T-cell (primary cell): ENCODE measurements at regions not wholly inside any gene's neighbourhood (a gene's known extent, or its start where the extent isn't known, plus 50 kb on each side); places are given as distances from the start of the nearest gene placed in this dataset.
"Not testable (repeated sequence)": the region's sequence is repeated elsewhere in the genome, so short reads cannot be mapped to it uniquely, and the experiment has no call there.

ENCODE experiments used
- ATAC-seq, 4 experiments: fragments of 200-7000 bp in 3 of 4; fragments of 150-1000 bp in 1 of 4; cut with Tn5 transposase; replicated peaks in 1 of 4; 1 replicate in 3 of 4; 2 replicates in 1 of 4; pipeline ENCODE4 v1.10.0; 2021; ENCODE audit warnings: moderate library complexity in 3 of 4, mild to moderate bottlenecking in 2 of 4, moderate number of reproducible peaks in 1 of 4
- CTCF ChIA-PET, 2 donors: fragments of 300-600 bp; sonication (Branson Sonifier 250); formaldehyde crosslinking; loops; one replicate each; lab custom pipeline; 2022; ENCODE audit warnings: antibody characterized with exemption in 2 of 2; lab: Charles Lee
- POLR2A ChIA-PET, 2 donors: fragments of 300-600 bp; sonication (Branson Sonifier 250); formaldehyde crosslinking; loops; one replicate each; lab custom pipeline; 2022; ENCODE audit warnings: antibody characterized with exemption in 2 of 2; lab: Charles Lee
- DNase-seq, 35 experiments: peaks; one replicate each; pipeline versions ENCODE4 v3.0.0 to v3.0.0-alpha.2; 2013 to 2023
- H3K27ac ChIP-seq: one replicate; pipeline ENCODE4 v1.5.1; 2013; ENCODE audit warnings: low read length
- H3K27me3 ChIP-seq, 2 experiments: replicated peaks in 1 of 2; 1 replicate in 1 of 2; 2 replicates in 1 of 2; pipeline versions ENCODE4 v1.6.1 to v1.7.0; 2013; ENCODE audit warnings: low read length in 1 of 2, mixed read lengths in 1 of 2; ENCODE audit not compliant: control insufficient read depth in 2 of 2, insufficient read depth in 2 of 2; ENCODE audit errors: extremely low read depth in 1 of 2
- H3K36me3 ChIP-seq, 2 donors: 1 replicate in 1 of 2; 2 replicates in 1 of 2; pipeline versions ENCODE4 v1.6.1 to v1.7.0; 2013; ENCODE audit warnings: low read length in 1 of 2; ENCODE audit not compliant: control insufficient read depth in 2 of 2, insufficient read depth in 1 of 2; ENCODE audit errors: extremely low read depth in 1 of 2
- H3K4me1 ChIP-seq, 2 experiments: 1 replicate in 1 of 2; 2 replicates in 1 of 2; pipeline versions ENCODE4 v1.6.1 to v1.7.0; 2013; ENCODE audit warnings: low read length in 2 of 2, mixed read lengths in 1 of 2; ENCODE audit not compliant: insufficient read depth in 2 of 2, control insufficient read depth in 1 of 2; ENCODE audit errors: extremely low read depth in 1 of 2
- H3K4me3 ChIP-seq, 2 donors: 1 replicate in 1 of 2; 2 replicates in 1 of 2; pipeline versions ENCODE4 v1.5.1 to v1.7.0; 2013; ENCODE audit warnings: mild to moderate bottlenecking in 2 of 2, low read length in 1 of 2, moderate library complexity in 1 of 2; ENCODE audit not compliant: control insufficient read depth in 1 of 2; ENCODE audit errors: extremely low read depth in 1 of 2
- H3K9me3 ChIP-seq: 2 replicates; pipeline ENCODE4 v1.7.0; 2013
- H3K27ac Mint-ChIP-seq, 2 donors: one replicate each; pipeline ENCODE4 v1.8.0; 2020 to 2021; ENCODE audit warnings: mild to moderate bottlenecking in 2 of 2, mixed read lengths in 2 of 2
- H3K27me3 Mint-ChIP-seq, 2 donors: one replicate each; pipeline ENCODE4 v1.8.0; 2021 to 2022; ENCODE audit warnings: mixed read lengths in 2 of 2
- H3K36me3 Mint-ChIP-seq: one replicate; pipeline ENCODE4 v1.8.0; 2021; ENCODE audit warnings: mixed read lengths
- H3K4me1 Mint-ChIP-seq, 3 donors: one replicate each; pipeline ENCODE4 v1.8.0; 2020 to 2022; ENCODE audit warnings: mixed read lengths in 3 of 3, mild to moderate bottlenecking in 1 of 3
- H3K4me3 Mint-ChIP-seq, 3 donors: one replicate each; pipeline ENCODE4 v1.8.0; 2020 to 2022; ENCODE audit warnings: mild to moderate bottlenecking in 3 of 3, mixed read lengths in 3 of 3, moderate library complexity in 3 of 3
- H3K9me3 Mint-ChIP-seq, 3 donors: one replicate each; pipeline ENCODE4 v1.8.0; 2020 to 2022; ENCODE audit warnings: mixed read lengths in 3 of 3
- WGBS: methylation state at CpG from one replicate; pipeline ENCODE4 v1.1.5; 2013; ENCODE audit warnings: missing lambda C conversion rate; ENCODE audit not compliant: insufficient coverage; 5-methylcytosine and 5-hydroxymethylcytosine counted together

- ChIA-PET CTCF (no interaction called here), POLR2A (no interaction called here)
- Histone ChIP-seq H3K4me3 (no peak overlapping the region), H3K27me3 (no peaks in the 10 kb centered on the region), H3K27ac (no peak overlapping the region), H3K4me1 (no peaks in the 10 kb centered on the region), H3K36me3 (no peaks in the 10 kb centered on the region), H3K9me3 (no peaks in the 10 kb centered on the region)
- H3K27ac Mint-ChIP-seq, result no peak overlapping the region
- ATAC-seq (no peak), DNase-seq (no peak)
- H3K36me3 Mint-ChIP-seq, result no peaks in the 10 kb centered on the region
- WGBS, result no CpG with 5 or more reads among the region's 1 CpG
- peaks cover 7 to 24% (median 7%) of the 10 kb centered on the region in 3 donors for H3K9me3 Mint-ChIP-seq
- no peak overlapping the region for H3K4me3 Mint-ChIP-seq
- H3K27me3 Mint-ChIP-seq, result no peaks in the 10 kb centered on the region
- H3K4me1 Mint-ChIP-seq, result no peaks in the 10 kb centered on the region
These were observed 205.6 kb upstream of the ANO5 start for GRCh38 chr11:21987261-21987660.

GRCh38 chr11:21988477-21988876 lies 204.4 kb upstream of the ANO5 start:
- Histone ChIP-seq H3K4me1 (no peaks in the 10 kb centered on the region), H3K36me3 (no peaks in the 10 kb centered on the region), H3K27me3 (no peaks in the 10 kb centered on the region), H3K9me3 (no peaks in the 10 kb centered on the region), H3K27ac (no peak overlapping the region), H3K4me3 (no peak overlapping the region)
- H3K4me1 Mint-ChIP-seq, result no peaks in the 10 kb centered on the region
- 60% methylated on average over 1 of the region's 1 CpG for WGBS
- H3K4me3 Mint-ChIP-seq, result no peak overlapping the region
- POLR2A ChIA-PET, result interaction anchor here in 1 of 2 donors (0.6 kb wide), 1 partner anchor 16 kb away, joined by 3 read pairs; no protein-coding TSS in a partner anchor
- ATAC-seq, result no peak
- no peaks in the 10 kb centered on the region for H3K27me3 Mint-ChIP-seq
- no peaks in the 10 kb centered on the region for H3K36me3 Mint-ChIP-seq
- no peak overlapping the region for H3K27ac Mint-ChIP-seq
- peaks cover 7 to 19% (median 7%) of the 10 kb centered on the region in 3 donors for H3K9me3 Mint-ChIP-seq
- CTCF ChIA-PET, result no interaction called here
- no peak for DNase-seq

- H3K4me1 ChIP-seq, H3K27ac Mint-ChIP-seq, DNase-seq, ATAC-seq, H3K27me3 Mint-ChIP-seq, H3K4me3 Mint-ChIP-seq, H3K27me3 ChIP-seq, POLR2A ChIA-PET, H3K36me3 Mint-ChIP-seq, H3K36me3 ChIP-seq, H3K4me3 ChIP-seq, H3K4me1 Mint-ChIP-seq, H3K27ac ChIP-seq, H3K9me3 ChIP-seq, CTCF ChIA-PET: not testable (repeated sequence)
- 93% methylated on average over 4 of the region's 6 CpGs for WGBS
- peaks cover 9 to 10% (median 9%) of the 10 kb centered on the region in 3 donors for H3K9me3 Mint-ChIP-seq
These were observed 191.1 kb upstream of the ANO5 start for GRCh38 chr11:22001803-22002202.

GRCh38 chr11:22006901-22007300 lies 186.0 kb upstream of the ANO5 start:
- no peak overlapping the region for H3K4me3 ChIP-seq
- ATAC-seq, result no peak
- H3K36me3 Mint-ChIP-seq, result no peaks in the 10 kb centered on the region
- peaks cover 9 to 13% (median 12%) of the 10 kb centered on the region in 3 donors for H3K9me3 Mint-ChIP-seq
- H3K27ac ChIP-seq, result no peak overlapping the region
- no peak overlapping the region for H3K4me3 Mint-ChIP-seq
- H3K27me3 Mint-ChIP-seq, result no peaks in the 10 kb centered on the region
- no peak overlapping the region for H3K27ac Mint-ChIP-seq
- no peaks in the 10 kb centered on the region for H3K36me3 ChIP-seq
- H3K9me3 ChIP-seq, result no peaks in the 10 kb centered on the region
- H3K27me3 ChIP-seq, result no peaks in the 10 kb centered on the region
- H3K4me1 ChIP-seq, result no peaks in the 10 kb centered on the region
- CTCF ChIA-PET, result no interaction called here
- POLR2A ChIA-PET, result no interaction called here
- no peak for DNase-seq
- no peaks in the 10 kb centered on the region for H3K4me1 Mint-ChIP-seq

GRCh38 chr11:22031791-22032190 lies 161.1 kb upstream of the ANO5 start:
- H3K27me3 Mint-ChIP-seq, result no peaks in the 10 kb centered on the region
- Histone ChIP-seq H3K4me1 (no peaks in the 10 kb centered on the region), H3K36me3 (no peaks in the 10 kb centered on the region), H3K27ac (no peak overlapping the region), H3K4me3 (no peak overlapping the region), H3K9me3 (no peaks in the 10 kb centered on the region), H3K27me3 (no peaks in the 10 kb centered on the region)
- no peaks in the 10 kb centered on the region for H3K4me1 Mint-ChIP-seq
- WGBS, result no CpG with 5 or more reads among the region's 1 CpG
- H3K36me3 Mint-ChIP-seq, result no peaks in the 10 kb centered on the region
- POLR2A ChIA-PET, result no interaction called here
- DNase-seq (no peak), ATAC-seq (no peak)
- peaks cover 5 to 26% (median 12%) of the 10 kb centered on the region in 3 donors for H3K9me3 Mint-ChIP-seq
- CTCF ChIA-PET, result no interaction called here
- no peak overlapping the region for H3K27ac Mint-ChIP-seq
- H3K4me3 Mint-ChIP-seq, result no peak overlapping the region

GRCh38 chr11:22037505-22037904 lies 155.4 kb upstream of the ANO5 start:
- H3K27me3 Mint-ChIP-seq, result no peaks in the 10 kb centered on the region
- Histone ChIP-seq H3K4me1 (no peaks in the 10 kb centered on the region), H3K9me3 (no peaks in the 10 kb centered on the region), H3K4me3 (no peak overlapping the region), H3K27me3 (no peaks in the 10 kb centered on the region), H3K36me3 (no peaks in the 10 kb centered on the region), H3K27ac (no peak overlapping the region)
- ATAC-seq (no peak), DNase-seq (no peak)
- no peak overlapping the region for H3K27ac Mint-ChIP-seq
- no peaks in the 10 kb centered on the region for H3K36me3 Mint-ChIP-seq
- H3K9me3 Mint-ChIP-seq, result peaks cover 0 to 16% (median 4%) of the 10 kb centered on the region in 3 donors
- H3K4me3 Mint-ChIP-seq, result no peak overlapping the region
- ChIA-PET POLR2A (no interaction called here), CTCF (no interaction called here)
- H3K4me1 Mint-ChIP-seq, result no peaks in the 10 kb centered on the region
- 85% methylated on average over 2 of the region's 9 CpGs for WGBS

DNA sequence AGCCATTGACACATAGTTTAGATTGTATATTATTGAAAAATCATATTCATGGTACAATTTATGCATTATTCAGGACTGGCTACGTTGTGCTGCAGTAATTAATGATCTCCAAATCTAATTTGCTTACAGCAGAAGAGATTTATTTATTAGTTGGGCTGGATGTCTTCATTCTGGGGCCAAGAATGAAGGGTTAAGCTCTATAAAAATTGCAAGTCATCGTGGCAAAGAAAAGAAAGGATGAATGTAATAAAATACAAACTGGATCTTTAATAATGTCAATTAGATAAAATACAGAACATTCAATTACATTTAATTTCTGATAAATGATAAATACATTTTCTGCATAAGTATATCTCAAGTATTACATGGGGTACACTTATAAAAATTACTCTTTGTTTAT lies 151.8 kb upstream of the ANO5 start:
- Mint-ChIP-seq H3K4me1 (no peaks in the 10 kb centered on the region), H3K9me3 (peaks cover 0 to 13% (median 4%) of the 10 kb centered on the region in 3 donors), H3K27ac (no peak overlapping the region), H3K36me3 (no peaks in the 10 kb centered on the region), H3K27me3 (no peaks in the 10 kb centered on the region), H3K4me3 (no peak overlapping the region)
- Histone ChIP-seq H3K27me3 (no peaks in the 10 kb centered on the region), H3K27ac (no peak overlapping the region), H3K4me1 (no peaks in the 10 kb centered on the region), H3K36me3 (no peaks in the 10 kb centered on the region), H3K4me3 (no peak overlapping the region), H3K9me3 (no peaks in the 10 kb centered on the region)
- ChIA-PET CTCF (no interaction called here), POLR2A (no interaction called here)
- ATAC-seq (no peak), DNase-seq (no peak)
- no CpG with 5 or more reads among the region's 2 CpGs for WGBS
